T-helper 17 cell (primary cell): ENCODE measurements at regions not wholly inside any gene's neighbourhood (a gene's known extent, or its start where the extent isn't known, plus 50 kb on each side); places are given as distances from the start of the nearest gene placed in this dataset.
"Not testable (repeated sequence)": the region's sequence is repeated elsewhere in the genome, so short reads cannot be mapped to it uniquely, and the experiment has no call there.

ENCODE experiments used
- ATAC-seq: fragments of 150-1000 bp; cut with Tn5 transposase; 2 replicates; pipeline ENCODE4 v1.10.0; 2021; ENCODE audit warnings: mild to moderate bottlenecking, moderate library complexity
- DNase-seq, 3 donors: peaks; one replicate each; pipeline versions ENCODE4 v3.0.0 to v3.0.0-alpha.2; 2020 to 2021
- H3K9me3 ChIP-seq: one replicate; pipeline ENCODE4 v1.7.0; 2013; ENCODE audit warnings: low read length, mild to moderate bottlenecking; ENCODE audit not compliant: control insufficient read depth, poor library complexity, severe bottlenecking
- H3K27ac Mint-ChIP-seq: one replicate; pipeline ENCODE4 v1.8.0; 2022; ENCODE audit warnings: mild to moderate bottlenecking, moderate library complexity, mixed read lengths
- H3K27me3 Mint-ChIP-seq: one replicate; pipeline ENCODE4 v1.8.0; 2022; ENCODE audit warnings: mixed read lengths
- H3K36me3 Mint-ChIP-seq: one replicate; pipeline ENCODE4 v1.8.0; 2022; ENCODE audit warnings: low read depth, mixed read lengths
- H3K4me1 Mint-ChIP-seq: one replicate; pipeline ENCODE4 v1.8.0; 2022; ENCODE audit warnings: mild to moderate bottlenecking, mixed read lengths
- H3K4me3 Mint-ChIP-seq: one replicate; pipeline ENCODE4 v1.8.0; 2022; ENCODE audit warnings: mild to moderate bottlenecking, moderate library complexity, mixed read lengths

GRCh38 chr10:64795847-64796246 is 1274.6 kb downstream of the REEP3 start:
- no peaks in the 10 kb centered on the region for H3K9me3 ChIP-seq
- H3K4me1 Mint-ChIP-seq = no peaks in the 10 kb centered on the region
- no peaks in the 10 kb centered on the region for H3K36me3 Mint-ChIP-seq
- no peak for ATAC-seq
- no peak for DNase-seq
- H3K4me3 Mint-ChIP-seq = no peak overlapping the region
- H3K27me3 Mint-ChIP-seq = no peaks in the 10 kb centered on the region
- no peak overlapping the region for H3K27ac Mint-ChIP-seq

GRCh38 chr10:64798297-64798696 is 1277.1 kb downstream of the REEP3 start:
- H3K27me3 Mint-ChIP-seq = no peaks in the 10 kb centered on the region
- H3K4me3 Mint-ChIP-seq = no peak overlapping the region
- ATAC-seq (no peak), DNase-seq (no peak)
- no peaks in the 10 kb centered on the region for H3K4me1 Mint-ChIP-seq
- H3K36me3 Mint-ChIP-seq = no peaks in the 10 kb centered on the region
- no peaks in the 10 kb centered on the region for H3K9me3 ChIP-seq
- H3K27ac Mint-ChIP-seq = no peak overlapping the region

- not testable (repeated sequence) for H3K36me3 Mint-ChIP-seq, H3K4me3 Mint-ChIP-seq, H3K9me3 ChIP-seq, H3K27me3 Mint-ChIP-seq, H3K27ac Mint-ChIP-seq, ATAC-seq, H3K4me1 Mint-ChIP-seq, DNase-seq
Measured at GRCh38 chr10:64808233-64808632, 1287.0 kb downstream of the REEP3 start.

GRCh38 chr10:64810046-64810445 is 1288.8 kb downstream of the REEP3 start:
- H3K4me3 Mint-ChIP-seq, ATAC-seq, DNase-seq, H3K36me3 Mint-ChIP-seq, H3K9me3 ChIP-seq, H3K27ac Mint-ChIP-seq, H3K27me3 Mint-ChIP-seq, H3K4me1 Mint-ChIP-seq: not testable (repeated sequence)

GRCh38 chr10:64813391-64813790 is 1292.2 kb downstream of the REEP3 start:
- H3K9me3 ChIP-seq = no peaks in the 10 kb centered on the region

GRCh38 chr10:64814201-64814600 is 1293.0 kb downstream of the REEP3 start:
- Mint-ChIP-seq H3K36me3 (no peaks in the 10 kb centered on the region), H3K4me3 (no peak overlapping the region), H3K4me1 (no peaks in the 10 kb centered on the region), H3K27me3 (no peaks in the 10 kb centered on the region), H3K27ac (no peak overlapping the region)
- no peak for ATAC-seq
- no peaks in the 10 kb centered on the region for H3K9me3 ChIP-seq
- no peak for DNase-seq

More at GRCh38 chr10:64813391-64813790, 1292.2 kb downstream of the REEP3 start:
- H3K27me3 Mint-ChIP-seq = no peaks in the 10 kb centered on the region
- no peak overlapping the region for H3K4me3 Mint-ChIP-seq
- H3K27ac Mint-ChIP-seq = no peak overlapping the region
- no peaks in the 10 kb centered on the region for H3K36me3 Mint-ChIP-seq
- ATAC-seq = no peak
- DNase-seq = no peak
- no peaks in the 10 kb centered on the region for H3K4me1 Mint-ChIP-seq

- DNase-seq (no peak), ATAC-seq (no peak)
- Mint-ChIP-seq H3K36me3 (no peaks in the 10 kb centered on the region), H3K4me3 (no peak overlapping the region), H3K4me1 (no peaks in the 10 kb centered on the region), H3K27ac (no peak overlapping the region), H3K27me3 (no peaks in the 10 kb centered on the region)
- H3K9me3 ChIP-seq = no peaks in the 10 kb centered on the region
Measured at GRCh38 chr10:64829888-64830412, 1308.7 kb downstream of the REEP3 start.

- no peaks in the 10 kb centered on the region for H3K9me3 ChIP-seq
- no peaks in the 10 kb centered on the region for H3K27me3 Mint-ChIP-seq
- H3K4me3 Mint-ChIP-seq = no peak overlapping the region
- ATAC-seq = no peak
- DNase-seq = no peak
- no peak overlapping the region for H3K27ac Mint-ChIP-seq
- no peaks in the 10 kb centered on the region for H3K4me1 Mint-ChIP-seq
- H3K36me3 Mint-ChIP-seq = no peaks in the 10 kb centered on the region
Measured at GRCh38 chr10:64830869-64831268, 1309.7 kb downstream of the REEP3 start.

- Mint-ChIP-seq H3K27me3 (no peaks in the 10 kb centered on the region), H3K4me3 (no peak overlapping the region), H3K36me3 (no peaks in the 10 kb centered on the region), H3K27ac (no peak overlapping the region), H3K4me1 (no peaks in the 10 kb centered on the region)
- ATAC-seq (no peak), DNase-seq (no peak)
- no peaks in the 10 kb centered on the region for H3K9me3 ChIP-seq
Measured at GRCh38 chr10:64840341-64840740, 1319.1 kb downstream of the REEP3 start.

- ATAC-seq (no peak), DNase-seq (no peak)
- no peaks in the 10 kb centered on the region for H3K36me3 Mint-ChIP-seq
- H3K27me3 Mint-ChIP-seq = no peaks in the 10 kb centered on the region
- no peak overlapping the region for H3K4me3 Mint-ChIP-seq
- H3K27ac Mint-ChIP-seq = no peak overlapping the region
- H3K4me1 Mint-ChIP-seq = no peaks in the 10 kb centered on the region
- H3K9me3 ChIP-seq = no peaks in the 10 kb centered on the region
Measured at GRCh38 chr10:64846700-64847099, 1325.5 kb downstream of the REEP3 start.

- Mint-ChIP-seq H3K4me1 (no peaks in the 10 kb centered on the region), H3K36me3 (no peaks in the 10 kb centered on the region), H3K27ac (no peak overlapping the region), H3K4me3 (no peak overlapping the region), H3K27me3 (no peaks in the 10 kb centered on the region)
- ATAC-seq (no peak), DNase-seq (no peak)
- no peaks in the 10 kb centered on the region for H3K9me3 ChIP-seq
Measured at GRCh38 chr10:64855941-64856340, 1334.7 kb downstream of the REEP3 start.

- H3K27me3 Mint-ChIP-seq = no peaks in the 10 kb centered on the region
- H3K4me1 Mint-ChIP-seq = no peaks in the 10 kb centered on the region
- no peak for DNase-seq
- H3K4me3 Mint-ChIP-seq = no peak overlapping the region
- no peak overlapping the region for H3K27ac Mint-ChIP-seq
- no peaks in the 10 kb centered on the region for H3K36me3 Mint-ChIP-seq
- H3K9me3 ChIP-seq = no peaks in the 10 kb centered on the region
- ATAC-seq = no peak
Measured at GRCh38 chr10:64859911-64860310, 1338.7 kb downstream of the REEP3 start.

- no peak for DNase-seq
- Mint-ChIP-seq H3K4me3 (no peak overlapping the region), H3K27ac (no peak overlapping the region), H3K4me1 (no peaks in the 10 kb centered on the region), H3K27me3 (no peaks in the 10 kb centered on the region), H3K36me3 (no peaks in the 10 kb centered on the region)
- no peak for ATAC-seq
- no peaks in the 10 kb centered on the region for H3K9me3 ChIP-seq
Measured at GRCh38 chr10:64863836-64864235, 1342.6 kb downstream of the REEP3 start.

GRCh38 chr10:64867501-64867962 is 1346.3 kb downstream of the REEP3 start:
- Mint-ChIP-seq H3K4me3 (no peak overlapping the region), H3K36me3 (no peaks in the 10 kb centered on the region), H3K27ac (no peak overlapping the region), H3K4me1 (no peaks in the 10 kb centered on the region), H3K27me3 (no peaks in the 10 kb centered on the region)
- ATAC-seq (no peak), DNase-seq (no peak)
- H3K9me3 ChIP-seq = peaks cover 2% of the 10 kb centered on the region
